GM12873 (cell line): ENCODE measurements at regions not wholly inside any gene's neighbourhood (a gene's known extent, or its start where the extent isn't known, plus 50 kb on each side); places are given as distances from the start of the nearest gene placed in this dataset.

ENCODE experiments used
- CTCF ChIP-seq: IDR thresholded peaks from 2 replicates; pipeline ENCODE4 v1.5.1; 2012; ENCODE audit warnings: low read depth, mild to moderate bottlenecking, moderate library complexity, low read length, control low read depth; ENCODE audit not compliant: insufficient read depth; ENCODE audit errors: missing control alignments

GRCh38 chrX:115467961-115468360, 93.0 kb upstream of the PLS3 start:
- no peak for TF ChIP-seq CTCF

- TF ChIP-seq CTCF, result no peak
These were observed 88.8 kb upstream of the PLS3 start for GRCh38 chrX:115472131-115472530.

GRCh38 chrX:115486510-115486909, 74.5 kb upstream of the PLS3 start:
- TF ChIP-seq CTCF, result no peak

GRCh38 chrX:115487608-115488007, 73.4 kb upstream of the PLS3 start:
- no peak for TF ChIP-seq CTCF

- TF ChIP-seq CTCF, result no peak
These were observed 70.2 kb upstream of the PLS3 start for GRCh38 chrX:115490814-115491213.

- TF ChIP-seq CTCF, result no peak
These were observed 69.2 kb upstream of the PLS3 start for GRCh38 chrX:115491766-115492165.

GRCh38 chrX:115493015-115493414, 68.0 kb upstream of the PLS3 start:
- no peak for TF ChIP-seq CTCF
